ENCODE measurements at regions not wholly inside any gene's neighbourhood (a gene's known extent, or its start where the extent isn't known, plus 50 kb on each side); places are given as distances from the start of the nearest gene placed in this dataset.
"Not testable (repeated sequence)": the region's sequence is repeated elsewhere in the genome, so short reads cannot be mapped to it uniquely, and the experiment has no call there.

DNA sequence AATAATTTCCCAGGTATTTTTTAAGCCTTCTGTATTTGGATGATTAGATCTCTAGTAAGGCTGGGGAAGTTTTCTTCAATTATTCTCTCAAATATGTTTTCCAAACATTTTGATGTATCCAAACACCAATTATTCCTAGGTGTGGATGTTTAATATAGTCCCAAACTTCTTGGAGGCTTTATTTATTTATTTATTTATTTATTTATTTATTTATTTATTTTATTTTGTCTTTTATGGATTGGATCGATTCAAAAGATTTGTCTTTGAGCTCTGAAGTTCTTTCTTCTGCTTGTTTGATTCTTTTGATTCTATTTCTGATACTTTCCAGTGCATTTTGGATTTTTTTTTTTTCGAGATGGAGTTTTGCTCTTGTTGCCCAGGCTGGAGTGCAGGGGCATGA lies 2267.9 kb upstream of the RAG2 start:
- no peak for DNase-seq

DNA sequence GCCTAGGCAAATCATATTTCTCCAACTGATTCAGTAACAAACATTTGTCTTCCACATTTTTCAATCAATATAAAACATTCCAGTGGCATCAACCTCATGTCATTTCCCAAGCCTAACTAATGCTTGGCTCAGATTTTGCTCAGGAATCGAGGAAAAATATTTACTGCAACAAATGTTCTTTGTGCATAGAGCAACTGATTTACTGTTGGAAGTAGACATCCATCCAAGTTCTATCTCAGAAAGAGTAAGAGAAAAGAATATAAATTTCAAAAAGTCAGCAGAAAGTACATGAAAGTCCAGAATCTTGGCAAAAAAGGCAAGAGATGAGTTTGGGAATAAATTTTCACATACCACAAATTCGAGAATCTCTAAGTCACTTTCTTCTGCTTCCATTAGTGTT lies 2245.0 kb upstream of the RAG2 start:
- no peak for DNase-seq

GRCh38 chr11:38839071-38839470 lies 2241.0 kb upstream of the RAG2 start:
- no peak for DNase-seq

DNA sequence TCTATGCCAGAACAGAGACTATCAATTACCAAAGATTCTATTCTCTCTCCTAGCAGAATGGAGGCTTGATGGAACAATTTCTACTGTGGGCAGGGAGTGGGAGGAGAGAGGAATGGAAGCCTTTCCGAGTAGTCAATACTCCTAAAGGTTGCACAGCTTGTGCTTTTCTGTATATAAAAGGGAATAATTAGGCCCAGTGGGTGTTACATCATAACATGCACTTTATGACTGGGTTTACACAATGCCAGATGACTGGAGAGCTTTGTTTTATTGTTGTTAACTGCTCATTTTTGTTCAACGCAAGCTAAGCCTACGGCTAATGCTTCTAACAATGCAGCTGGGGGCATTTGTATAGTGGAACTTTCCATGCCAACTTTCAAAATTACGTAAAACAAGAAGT lies 2237.9 kb upstream of the RAG2 start:
- no peak for DNase-seq

- no peak for DNase-seq
These were observed 2226.5 kb upstream of the RAG2 start for GRCh38 chr11:38824573-38824972.

DNA sequence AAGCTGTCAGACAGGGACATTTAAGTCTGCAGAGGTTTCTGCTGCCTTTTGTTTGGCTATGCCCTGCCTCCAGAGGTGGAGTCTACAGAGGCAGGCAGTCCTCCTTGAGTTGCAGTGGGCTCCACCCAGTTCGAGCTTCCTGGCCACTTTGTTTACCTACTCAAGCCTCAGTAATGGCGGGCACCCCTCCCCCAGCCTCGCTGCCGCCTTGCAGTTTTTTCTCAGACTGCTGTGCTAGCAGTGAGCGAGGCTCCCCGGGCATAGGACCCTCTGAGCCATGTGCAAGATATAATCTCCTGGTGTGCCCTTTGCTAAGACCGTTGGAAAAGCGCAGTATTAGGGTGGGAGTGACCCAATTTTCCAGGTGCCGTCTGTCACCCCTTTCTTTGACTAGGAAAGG lies 2223.8 kb upstream of the RAG2 start:
- DNase-seq: not testable (repeated sequence)

DNA sequence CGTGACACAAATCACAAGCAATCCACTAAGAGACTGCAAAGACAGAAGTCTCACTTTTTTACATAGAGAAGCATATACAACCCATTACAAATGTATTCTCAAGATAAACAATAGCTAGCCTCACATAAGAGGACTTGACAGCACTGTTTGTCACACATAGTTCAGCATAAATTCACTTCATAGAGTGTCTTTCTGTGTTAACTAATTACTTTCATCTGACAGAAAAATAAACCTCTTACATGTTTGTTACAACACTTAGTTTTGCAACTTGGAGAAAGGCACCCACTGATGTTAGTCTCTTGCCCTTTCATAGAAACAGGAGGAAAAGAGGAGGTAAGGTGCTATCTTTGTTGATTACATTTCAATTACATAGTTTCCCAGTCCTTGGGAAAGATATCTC lies 2221.9 kb upstream of the RAG2 start:
- DNase-seq: no peak

GRCh38 chr11:38818720-38819119 lies 2220.7 kb upstream of the RAG2 start:
- no peak for DNase-seq

DNA sequence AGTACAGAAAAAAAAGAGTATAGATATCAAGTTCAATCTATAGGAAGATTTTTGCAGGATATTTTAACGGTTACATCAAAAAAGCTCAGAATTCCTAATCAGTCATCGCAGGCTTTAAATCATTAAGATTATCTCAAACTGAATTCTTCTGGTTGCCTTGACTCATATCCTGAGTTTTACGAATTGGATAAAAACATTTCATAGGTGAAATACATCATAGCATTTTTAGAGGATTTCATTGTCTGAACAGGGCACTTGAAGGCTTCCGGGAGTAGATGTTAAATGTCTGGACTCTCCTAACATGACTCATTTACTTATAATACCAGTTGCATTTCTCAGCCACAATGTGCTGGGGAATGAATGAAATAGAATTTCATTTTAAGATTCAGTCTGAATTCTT lies 2216.6 kb upstream of the RAG2 start:
- DNase-seq: no peak

- no peak for DNase-seq
These were observed 2211.5 kb upstream of the RAG2 start for GRCh38 chr11:38809521-38809920.

GRCh38 chr11:38796281-38796680 lies 2198.2 kb upstream of the RAG2 start:
- DNase-seq: no peak

GRCh38 chr11:38795027-38795426 lies 2197.0 kb upstream of the RAG2 start:
- DNase-seq: no peak

GRCh38 chr11:38791346-38791961 lies 2193.4 kb upstream of the RAG2 start:
- DNase-seq: no peak

GRCh38 chr11:38788561-38788960 lies 2190.5 kb upstream of the RAG2 start:
- no peak for DNase-seq

DNA sequence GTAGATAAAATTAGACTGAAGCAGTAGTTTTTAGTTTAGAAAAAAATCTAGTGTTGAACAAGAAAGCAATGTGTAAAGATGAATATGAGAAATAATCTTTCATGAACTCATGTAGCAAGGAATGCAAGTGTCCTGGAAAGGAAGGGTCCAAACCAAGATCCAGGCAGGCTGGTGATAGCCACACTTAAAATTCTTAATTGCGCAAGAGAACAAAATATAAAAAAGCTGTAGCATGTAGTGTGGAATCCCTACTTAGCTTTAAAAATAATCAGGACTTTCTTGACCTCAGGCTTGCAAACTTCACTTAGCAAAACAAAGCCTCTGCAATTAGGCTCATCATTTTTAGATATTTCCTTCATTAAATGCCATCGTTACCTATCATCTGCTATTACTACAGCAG lies 2186.1 kb upstream of the RAG2 start:
- DNase-seq: no peak

DNA sequence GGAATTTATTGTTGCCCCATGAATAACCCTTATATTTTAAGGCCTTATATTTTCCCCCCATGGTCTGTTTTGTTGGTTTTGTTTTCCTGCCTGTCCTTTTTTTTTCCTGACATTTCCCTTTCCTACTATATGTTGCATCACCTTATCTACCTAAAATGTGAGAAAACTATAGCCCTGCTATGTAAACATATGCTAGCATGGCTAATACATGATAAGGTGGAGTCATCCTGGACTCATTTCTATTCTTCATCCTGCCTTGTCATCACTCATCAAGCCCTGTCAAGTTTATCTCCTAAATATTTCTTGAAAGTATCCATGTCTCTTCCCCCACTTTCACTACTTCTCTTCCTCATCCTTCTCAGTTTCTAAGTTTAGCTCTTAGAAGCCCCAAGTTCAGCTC lies 2168.8 kb upstream of the RAG2 start:
- DNase-seq: no peak

GRCh38 chr11:38759394-38759793 lies 2161.4 kb upstream of the RAG2 start:
- no peak for DNase-seq

DNA sequence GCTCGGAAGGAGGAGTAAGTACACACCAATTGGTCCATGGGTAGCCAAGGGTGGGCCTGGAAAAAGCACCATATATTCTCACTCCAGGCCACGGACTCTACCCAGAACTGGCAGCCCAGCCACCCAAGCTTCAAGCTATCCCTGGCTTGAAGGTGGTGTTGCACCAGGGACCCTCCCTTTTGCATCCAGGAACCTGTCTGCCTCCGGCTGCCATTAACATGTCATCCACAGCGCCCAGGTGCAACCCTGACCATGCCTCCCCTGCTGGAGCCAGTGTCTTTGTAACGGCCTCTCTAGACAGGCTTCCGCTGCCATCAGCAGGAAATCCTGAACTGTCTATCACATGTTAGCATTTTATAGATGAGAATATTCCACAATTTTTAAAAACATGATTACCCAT lies 2158.5 kb upstream of the RAG2 start:
- DNase-seq: no peak

GRCh38 chr11:38751421-38751820 lies 2153.4 kb upstream of the RAG2 start:
- DNase-seq: no peak

- DNase-seq: not testable (repeated sequence)
These were observed 2148.5 kb upstream of the RAG2 start for GRCh38 chr11:38746516-38746915.

DNA sequence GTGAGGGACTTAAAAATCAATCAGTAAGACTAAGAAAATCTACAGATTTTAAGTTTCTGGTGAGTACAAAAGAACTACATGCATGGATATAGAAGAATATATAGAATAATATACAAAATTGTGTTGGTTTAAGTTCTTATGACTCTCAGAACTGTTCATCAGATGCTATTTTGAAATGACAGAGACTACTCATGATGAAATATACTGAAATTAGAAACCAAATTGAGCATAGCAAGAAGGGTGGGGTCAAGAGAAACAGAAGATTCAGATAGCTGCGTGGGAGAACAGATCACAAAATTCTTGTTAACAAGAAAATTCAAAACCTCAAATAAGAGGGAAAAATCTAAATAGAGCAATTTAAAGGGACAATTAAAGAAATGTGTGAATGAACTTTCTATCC lies 2125.3 kb upstream of the RAG2 start:
- no peak for DNase-seq

DNA sequence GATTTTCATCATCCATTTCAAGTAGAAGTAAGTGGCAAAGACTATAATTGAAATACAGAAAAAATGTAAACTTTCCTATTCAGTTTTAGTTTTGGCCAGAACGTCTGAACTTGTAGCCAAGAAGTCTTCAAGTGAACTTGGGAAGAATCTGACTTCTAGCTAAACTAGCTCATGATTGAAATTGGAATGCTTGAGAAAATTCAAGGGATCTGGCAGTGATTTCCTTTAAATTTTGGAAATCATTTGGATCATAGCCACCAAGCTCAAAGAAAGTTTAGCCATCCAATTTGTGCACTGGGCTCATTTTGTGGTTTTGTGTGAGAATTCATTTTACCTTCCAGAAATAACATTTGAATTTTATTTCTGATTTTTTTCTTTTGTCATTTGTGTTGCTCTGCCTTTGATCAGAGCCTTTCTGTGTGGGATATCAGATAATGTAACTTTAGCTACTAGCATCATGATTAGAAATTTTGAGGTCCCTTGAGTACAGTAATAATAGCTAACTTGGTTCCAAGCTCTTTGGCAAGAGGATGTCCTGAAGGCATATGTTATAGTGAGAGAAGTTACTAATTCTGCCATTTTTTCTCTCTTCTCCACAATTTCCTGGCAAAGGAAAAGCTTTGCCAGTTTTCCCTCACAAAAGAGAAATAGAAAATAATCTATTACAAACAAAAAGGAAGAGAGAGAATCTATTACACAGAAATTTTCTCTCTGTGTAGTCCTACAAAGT lies 2123.7 kb upstream of the RAG2 start:
- DNase-seq: no peak

- no peak for DNase-seq
These were observed 2120.6 kb upstream of the RAG2 start for GRCh38 chr11:38718659-38719058.

DNA sequence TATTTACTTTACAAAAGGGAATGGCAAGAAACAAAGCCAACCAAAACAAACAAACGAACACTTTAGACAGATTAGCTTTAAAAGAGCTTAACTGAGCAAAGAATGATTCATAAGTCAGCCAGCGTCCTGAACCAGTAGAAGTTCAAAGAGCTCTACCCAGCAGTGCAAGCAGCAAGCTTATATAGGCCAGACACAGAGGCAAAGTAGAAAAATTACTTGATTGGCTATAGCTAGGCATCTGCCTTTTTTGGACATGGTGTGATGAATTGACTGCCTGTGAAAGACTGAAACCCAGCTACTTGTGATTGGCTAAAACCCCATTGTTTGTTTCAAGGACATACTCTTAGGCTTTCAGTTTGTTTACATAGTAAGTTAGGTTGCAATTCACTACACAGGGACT lies 2120.0 kb upstream of the RAG2 start:
- no peak for DNase-seq

- no peak for DNase-seq
These were observed 2113.1 kb upstream of the RAG2 start for GRCh38 chr11:38711110-38711509.
